CD14-positive monocyte (primary cell): ENCODE measurements at regions not wholly inside any gene's neighbourhood (a gene's known extent, or its start where the extent isn't known, plus 50 kb on each side); places are given as distances from the start of the nearest gene placed in this dataset.

Experiments
- DNase-seq, 3 donors: peaks; one replicate each; pipeline ENCODE4 v3.0.0-alpha.2; 2011 to 2022
- H2AFZ ChIP-seq: 2 replicates; pipeline ENCODE4 v1.6.0; 2012; ENCODE audit warnings: mild to moderate bottlenecking, low read depth, low read length, inconsistent platforms; ENCODE audit not compliant: insufficient read depth, poor library complexity, severe bottlenecking
- H3K27ac ChIP-seq, 2 donors: 1 replicate in 1 of 2; 2 replicates in 1 of 2; pipeline ENCODE4 v1.5.1; 2012 to 2013; ENCODE audit warnings: low read length in 2 of 2, control low read depth in 1 of 2, inconsistent platforms in 1 of 2, low read depth in 1 of 2, mild to moderate bottlenecking in 1 of 2
- H3K27me3 ChIP-seq, 2 donors: one replicate each; pipeline versions ENCODE4 v1.6.0 to v1.6.1; 2011 to 2013; ENCODE audit warnings: low read length in 2 of 2; ENCODE audit not compliant: control insufficient read depth in 2 of 2, insufficient read depth in 2 of 2
- H3K36me3 ChIP-seq, 2 donors: replicated peaks in 1 of 2; 1 replicate in 1 of 2; 2 replicates in 1 of 2; pipeline versions ENCODE4 v1.5.1 to v1.6.1; 2012 to 2013; ENCODE audit warnings: low read length in 2 of 2, control low read depth in 1 of 2, inconsistent platforms in 1 of 2, mild to moderate bottlenecking in 1 of 2; ENCODE audit not compliant: insufficient read depth in 2 of 2, control insufficient read depth in 1 of 2
- H3K4me1 ChIP-seq, 2 donors: 1 replicate in 1 of 2; 2 replicates in 1 of 2; pipeline versions ENCODE4 v1.5.1 to v1.6.1; 2012 to 2013; ENCODE audit warnings: low read length in 2 of 2, control low read depth in 1 of 2, inconsistent platforms in 1 of 2, mild to moderate bottlenecking in 1 of 2, moderate library complexity in 1 of 2; ENCODE audit not compliant: insufficient read depth in 2 of 2, control insufficient read depth in 1 of 2
- H3K4me2 ChIP-seq: replicated peaks from 2 replicates; pipeline ENCODE3; 2012; ENCODE audit warnings: low read length, moderate library complexity, mild to moderate bottlenecking; ENCODE audit not compliant: poor library complexity, severe bottlenecking; ENCODE audit errors: extremely low read depth
- H3K4me3 ChIP-seq, 3 experiments: fragments of 200-600 bp in 1 of 3; sonication (generic) in 1 of 3; replicated peaks in 1 of 3; 1 replicate in 2 of 3; 2 replicates in 1 of 3; pipeline ENCODE4 v1.5.1; 2011 to 2013; ENCODE audit warnings: low read length in 3 of 3, mild to moderate bottlenecking in 3 of 3, control low read depth in 2 of 3, low read depth in 2 of 3, inconsistent platforms in 1 of 3, moderate library complexity in 1 of 3
- H3K79me2 ChIP-seq: 2 replicates; pipeline ENCODE4 v1.6.0; 2012; ENCODE audit warnings: mild to moderate bottlenecking, control low read depth, inconsistent platforms, low read length, moderate library complexity; ENCODE audit not compliant: insufficient read depth
- H3K9ac ChIP-seq: 2 replicates; pipeline ENCODE4 v1.6.0; 2017; ENCODE audit warnings: low read length, mild to moderate bottlenecking; ENCODE audit not compliant: insufficient read depth, poor library complexity, severe bottlenecking
- H3K9me3 ChIP-seq, 2 donors: replicated peaks in 1 of 2; 1 replicate in 1 of 2; 2 replicates in 1 of 2; pipeline versions ENCODE4 v1.5.1 to v1.6.1; 2012 to 2013; ENCODE audit warnings: low read length in 2 of 2, control low read depth in 1 of 2; ENCODE audit not compliant: control insufficient read depth in 1 of 2, insufficient read depth in 1 of 2
- H4K20me1 ChIP-seq: 2 replicates; pipeline ENCODE4 v1.6.0; 2012; ENCODE audit warnings: mild to moderate bottlenecking, low read length, control low read depth, moderate library complexity; ENCODE audit not compliant: insufficient read depth
- H3K27ac Mint-ChIP-seq, 7 donors: one replicate each; pipeline ENCODE4 v1.8.0; 2020; ENCODE audit warnings: mild to moderate bottlenecking in 7 of 7, mixed read lengths in 7 of 7, moderate library complexity in 6 of 7, inconsistent platforms in 2 of 7
- H3K27me3 Mint-ChIP-seq, 3 donors: one replicate each; pipeline ENCODE4 v1.8.0; 2021 to 2022; ENCODE audit warnings: low read depth in 3 of 3, mild to moderate bottlenecking in 3 of 3, mixed read lengths in 3 of 3, moderate library complexity in 3 of 3, inconsistent platforms in 1 of 3
- H3K36me3 Mint-ChIP-seq, 2 donors: one replicate each; pipeline ENCODE4 v1.8.0; 2020; ENCODE audit warnings: mixed read lengths in 2 of 2, inconsistent platforms in 1 of 2, mild to moderate bottlenecking in 1 of 2
- H3K4me1 Mint-ChIP-seq: one replicate; pipeline ENCODE4 v1.8.0; 2020; ENCODE audit warnings: mild to moderate bottlenecking, mixed read lengths
- H3K4me3 Mint-ChIP-seq, 2 donors: one replicate each; pipeline ENCODE4 v1.8.0; 2020; ENCODE audit warnings: mild to moderate bottlenecking in 2 of 2, mixed read lengths in 2 of 2, moderate library complexity in 1 of 2
- H3K9me3 Mint-ChIP-seq, 7 donors: one replicate each; pipeline ENCODE4 v1.8.0; 2020 to 2022; ENCODE audit warnings: mixed read lengths in 7 of 7, mild to moderate bottlenecking in 6 of 7, moderate library complexity in 6 of 7, inconsistent platforms in 2 of 7
- WGBS: methylation state at CpG from one replicate; pipeline ENCODE4 v1.1.5; 2013; ENCODE audit warnings: missing lambda C conversion rate; ENCODE audit not compliant: insufficient coverage; 5-methylcytosine and 5-hydroxymethylcytosine counted together
- intact Hi-C, 2 donors: fragments of 100-400 bp; cut with micrococcal nuclease; formaldehyde crosslinking; loops; one replicate each; pipeline versions ENCODE4 v1.15.0 to v1.15.1; 2023
- TF ChIP-seq, protein P1 (sequence below): fragments of 200-600 bp; IDR thresholded peaks from one replicate; pipeline ENCODE4 v1.8.0; 2022; ENCODE audit warnings: antibody characterized with exemption, mild to moderate bottlenecking

DNA sequence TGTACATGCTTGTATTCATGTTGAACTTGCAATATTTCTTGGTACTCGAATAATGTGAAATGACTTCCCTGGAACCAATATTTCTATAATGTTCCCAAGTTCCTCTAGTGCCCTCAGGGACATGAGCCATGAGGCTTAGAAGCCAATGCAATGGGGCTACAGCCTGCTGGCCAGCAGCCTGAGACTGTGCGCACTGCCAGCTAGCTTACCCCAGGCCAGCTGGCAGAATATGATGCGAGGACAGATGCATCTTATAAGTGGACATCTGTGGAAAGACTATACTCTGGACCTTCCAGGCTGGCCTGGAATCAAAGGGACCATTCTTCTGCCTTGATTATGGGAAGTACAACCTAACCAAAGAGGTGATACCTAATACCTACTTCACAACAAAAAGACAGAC lies 1862.0 kb upstream of the ACO1 start:
- no peaks in the 10 kb centered on the region for H3K4me1 Mint-ChIP-seq
- H3K27ac Mint-ChIP-seq: no peak overlapping the region
- H3K4me3 ChIP-seq: no peak overlapping the region
- WGBS: 61% methylated on average over 2 of the region's 3 CpGs
- no peak overlapping the region for H2AFZ ChIP-seq
- H3K9ac ChIP-seq: no peak overlapping the region
- no peak for DNase-seq
- H3K79me2 ChIP-seq: no peaks in the 10 kb centered on the region
- H3K4me3 Mint-ChIP-seq: no peak overlapping the region
- TF ChIP-seq, protein P1, sequence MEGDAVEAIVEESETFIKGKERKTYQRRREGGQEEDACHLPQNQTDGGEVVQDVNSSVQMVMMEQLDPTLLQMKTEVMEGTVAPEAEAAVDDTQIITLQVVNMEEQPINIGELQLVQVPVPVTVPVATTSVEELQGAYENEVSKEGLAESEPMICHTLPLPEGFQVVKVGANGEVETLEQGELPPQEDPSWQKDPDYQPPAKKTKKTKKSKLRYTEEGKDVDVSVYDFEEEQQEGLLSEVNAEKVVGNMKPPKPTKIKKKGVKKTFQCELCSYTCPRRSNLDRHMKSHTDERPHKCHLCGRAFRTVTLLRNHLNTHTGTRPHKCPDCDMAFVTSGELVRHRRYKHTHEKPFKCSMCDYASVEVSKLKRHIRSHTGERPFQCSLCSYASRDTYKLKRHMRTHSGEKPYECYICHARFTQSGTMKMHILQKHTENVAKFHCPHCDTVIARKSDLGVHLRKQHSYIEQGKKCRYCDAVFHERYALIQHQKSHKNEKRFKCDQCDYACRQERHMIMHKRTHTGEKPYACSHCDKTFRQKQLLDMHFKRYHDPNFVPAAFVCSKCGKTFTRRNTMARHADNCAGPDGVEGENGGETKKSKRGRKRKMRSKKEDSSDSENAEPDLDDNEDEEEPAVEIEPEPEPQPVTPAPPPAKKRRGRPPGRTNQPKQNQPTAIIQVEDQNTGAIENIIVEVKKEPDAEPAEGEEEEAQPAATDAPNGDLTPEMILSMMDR: no peak
- no peak overlapping the region for H3K27ac ChIP-seq
- H3K27me3 ChIP-seq: no peaks in the 10 kb centered on the region
- no peaks in the 10 kb centered on the region for H3K4me1 ChIP-seq
- H3K36me3 Mint-ChIP-seq: no peaks in the 10 kb centered on the region
- H3K4me2 ChIP-seq: no peak overlapping the region
- H3K9me3 Mint-ChIP-seq: peaks cover 0 to 7% (median 4%) of the 10 kb centered on the region in 7 donors
- peaks cover 0 to 4% of the 10 kb centered on the region in 2 donors for H3K9me3 ChIP-seq
- H3K36me3 ChIP-seq: no peaks in the 10 kb centered on the region
- no peaks in the 10 kb centered on the region for H3K27me3 Mint-ChIP-seq
- no peaks in the 10 kb centered on the region for H4K20me1 ChIP-seq
- intact Hi-C loops: no loop called here

DNA sequence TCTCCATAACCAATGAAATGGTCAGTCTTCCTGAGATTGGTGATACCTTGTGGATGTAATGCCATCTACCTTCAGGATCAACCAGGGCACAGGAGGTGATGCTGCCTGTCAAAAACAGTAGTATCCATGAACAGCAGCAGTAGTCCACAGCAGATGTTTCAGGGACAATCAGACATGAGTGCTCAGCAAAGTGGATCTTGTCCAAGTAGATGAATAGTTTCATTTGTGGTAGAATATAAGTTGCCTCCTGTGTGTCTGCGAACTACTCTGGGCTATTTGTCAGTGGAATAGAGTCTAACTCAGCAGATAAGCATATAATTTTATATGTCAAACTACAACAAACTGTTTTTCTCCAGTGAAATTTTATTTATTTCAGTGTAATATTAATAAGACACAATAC lies 1860.1 kb upstream of the ACO1 start:
- intact Hi-C loops: no loop called here
- Mint-ChIP-seq H3K27me3 (no peaks in the 10 kb centered on the region), H3K27ac (no peak overlapping the region), H3K4me3 (no peak overlapping the region), H3K36me3 (no peaks in the 10 kb centered on the region), H3K9me3 (peaks cover 0 to 6% (median 3%) of the 10 kb centered on the region in 7 donors), H3K4me1 (no peaks in the 10 kb centered on the region)
- Histone ChIP-seq H3K9ac (no peak overlapping the region), H3K4me2 (no peak overlapping the region), H4K20me1 (no peaks in the 10 kb centered on the region), H3K27me3 (no peaks in the 10 kb centered on the region), H3K4me1 (no peaks in the 10 kb centered on the region), H3K79me2 (no peaks in the 10 kb centered on the region), H3K4me3 (no peak overlapping the region), H3K36me3 (no peaks in the 10 kb centered on the region), H3K27ac (no peak overlapping the region), H3K9me3 (peaks cover 0 to 4% of the 10 kb centered on the region in 2 donors), H2AFZ (no peak overlapping the region)
- TF ChIP-seq, protein P1: no peak
- WGBS: no CpG with 5 or more reads among the region's 1 CpG
- DNase-seq: no peak
